ENCODE measurements at regions not wholly inside any gene's neighbourhood (a gene's known extent, or its start where the extent isn't known, plus 50 kb on each side); places are given as distances from the start of the nearest gene placed in this dataset.

DNA sequence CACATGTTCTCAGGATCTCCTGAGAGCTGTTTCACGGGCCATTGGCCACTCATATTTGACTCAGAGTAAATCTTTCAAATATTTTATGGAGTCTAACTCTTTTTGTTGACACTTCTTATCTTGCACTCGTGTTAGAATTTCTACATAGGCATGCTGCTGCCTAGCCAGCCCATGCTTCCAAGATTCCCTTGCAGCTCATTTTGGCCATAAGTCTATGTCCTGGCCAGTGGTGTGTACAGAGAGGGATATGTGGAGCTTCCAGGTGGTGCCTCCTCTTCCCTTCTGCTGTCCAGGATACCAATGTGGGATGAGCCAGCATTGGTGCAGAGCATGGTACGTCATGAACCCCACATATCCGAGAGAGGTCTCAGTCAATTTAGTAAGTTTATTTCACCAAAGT lies 522.6 kb downstream of the QKI start:
- DNase-seq = no peak

DNA sequence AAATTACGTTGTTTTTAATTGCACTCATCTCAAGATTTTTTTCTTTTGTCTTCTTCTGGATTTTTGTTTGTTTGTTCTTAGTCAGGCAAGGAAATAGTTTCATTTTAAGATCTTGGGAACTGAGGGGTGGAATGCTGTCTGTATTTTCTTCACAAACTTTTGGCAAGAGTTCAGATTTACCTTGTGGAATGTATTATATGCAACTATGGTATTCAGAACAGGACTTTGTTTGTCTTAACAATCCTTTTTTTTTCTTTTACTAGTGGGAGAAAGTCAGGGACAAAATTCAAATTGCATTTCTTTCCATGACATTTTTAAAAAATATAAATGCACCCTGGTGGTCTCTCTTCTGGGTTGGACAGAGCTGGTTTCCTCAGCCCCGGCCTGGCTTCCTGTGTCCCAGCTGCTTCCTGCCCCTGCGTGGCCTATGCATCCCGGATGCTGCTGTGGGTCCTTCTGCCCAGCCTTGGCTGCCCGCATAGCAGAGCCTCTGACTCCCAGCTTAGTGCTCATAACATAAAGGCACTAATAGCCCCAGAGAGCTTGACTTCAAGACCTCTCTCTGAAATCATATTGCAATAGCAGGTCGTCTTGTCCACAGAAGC lies 520.7 kb downstream of the QKI start:
- no peak for DNase-seq

DNA sequence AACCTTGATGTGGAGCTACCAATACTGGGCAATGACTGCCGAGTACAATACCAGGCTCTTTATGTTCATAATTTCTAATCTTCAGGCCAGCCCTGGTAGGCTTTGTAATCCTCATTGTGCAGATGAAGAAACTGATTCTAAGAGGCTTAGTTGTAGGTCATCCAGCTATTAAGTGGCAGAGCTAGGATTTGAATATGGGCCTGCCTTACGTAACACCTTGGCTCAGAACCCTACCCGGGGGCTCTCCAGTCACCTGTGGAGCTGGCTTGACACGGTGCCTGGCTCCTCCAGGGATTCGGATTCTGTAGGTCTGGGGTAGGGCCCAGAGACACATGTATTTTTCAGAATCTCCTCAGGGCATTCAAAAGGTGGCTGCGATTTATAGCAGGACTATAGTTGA lies 515.5 kb downstream of the QKI start:
- no peak for DNase-seq

DNA sequence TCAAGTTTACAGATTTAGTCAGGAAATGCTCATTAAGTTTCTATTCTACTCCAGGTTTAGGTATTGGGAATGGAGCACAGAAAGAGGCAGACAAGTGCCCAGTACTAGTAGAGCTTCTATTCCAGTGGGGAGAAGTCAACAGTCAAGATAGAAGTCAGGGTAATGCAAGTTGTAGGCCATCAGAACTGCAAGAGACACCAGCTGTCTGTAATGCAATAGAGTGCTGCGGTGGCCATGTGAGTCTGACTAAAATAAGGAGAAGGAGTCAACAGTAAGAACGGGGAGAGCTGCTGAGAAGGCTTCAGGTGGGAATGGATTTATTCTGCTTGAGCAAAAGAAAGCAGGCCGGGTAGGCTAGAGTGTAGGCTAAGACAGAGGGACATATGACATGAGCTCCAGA lies 515.0 kb downstream of the QKI start:
- DNase-seq = no peak

DNA sequence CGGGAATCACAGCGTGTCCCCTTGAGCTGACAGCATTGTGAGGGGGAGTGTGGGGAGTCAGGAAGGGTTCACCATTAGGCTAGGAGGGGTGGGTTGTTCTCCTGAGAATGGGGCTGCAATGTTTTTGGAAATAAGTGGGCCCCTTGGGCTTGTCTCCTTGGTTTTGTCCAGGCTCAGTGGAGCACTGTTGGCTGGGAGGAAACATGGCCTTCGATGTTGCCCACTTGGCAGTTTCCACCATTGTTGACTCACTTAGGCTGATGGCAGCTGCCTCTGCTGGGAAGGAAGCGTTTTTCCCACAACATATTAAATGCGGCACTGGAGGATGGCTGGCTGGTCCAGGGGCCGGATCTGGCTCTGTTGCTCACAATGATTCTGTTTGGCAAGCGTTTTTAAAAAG lies 512.1 kb downstream of the QKI start:
- DNase-seq = no peak

DNA sequence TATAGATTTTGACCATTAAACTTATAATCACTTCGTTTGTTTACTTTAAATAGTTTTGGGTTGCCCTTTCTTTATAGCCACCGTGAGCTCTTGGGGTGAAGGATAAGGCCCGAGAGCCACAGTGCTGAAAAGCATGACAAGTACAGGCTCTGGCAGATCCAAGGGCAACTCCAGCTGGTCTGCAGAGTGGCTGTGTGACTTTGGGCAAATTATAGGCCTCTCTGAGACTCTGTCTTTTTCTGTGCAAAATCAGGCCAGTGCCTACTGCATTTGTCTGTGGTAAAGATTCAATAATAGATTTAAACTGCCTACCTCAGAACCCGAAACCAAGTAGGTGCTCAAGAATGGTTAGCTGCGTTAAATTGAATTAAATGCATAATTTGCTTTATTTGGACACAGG lies 511.3 kb downstream of the QKI start:
- DNase-seq = no peak

DNA sequence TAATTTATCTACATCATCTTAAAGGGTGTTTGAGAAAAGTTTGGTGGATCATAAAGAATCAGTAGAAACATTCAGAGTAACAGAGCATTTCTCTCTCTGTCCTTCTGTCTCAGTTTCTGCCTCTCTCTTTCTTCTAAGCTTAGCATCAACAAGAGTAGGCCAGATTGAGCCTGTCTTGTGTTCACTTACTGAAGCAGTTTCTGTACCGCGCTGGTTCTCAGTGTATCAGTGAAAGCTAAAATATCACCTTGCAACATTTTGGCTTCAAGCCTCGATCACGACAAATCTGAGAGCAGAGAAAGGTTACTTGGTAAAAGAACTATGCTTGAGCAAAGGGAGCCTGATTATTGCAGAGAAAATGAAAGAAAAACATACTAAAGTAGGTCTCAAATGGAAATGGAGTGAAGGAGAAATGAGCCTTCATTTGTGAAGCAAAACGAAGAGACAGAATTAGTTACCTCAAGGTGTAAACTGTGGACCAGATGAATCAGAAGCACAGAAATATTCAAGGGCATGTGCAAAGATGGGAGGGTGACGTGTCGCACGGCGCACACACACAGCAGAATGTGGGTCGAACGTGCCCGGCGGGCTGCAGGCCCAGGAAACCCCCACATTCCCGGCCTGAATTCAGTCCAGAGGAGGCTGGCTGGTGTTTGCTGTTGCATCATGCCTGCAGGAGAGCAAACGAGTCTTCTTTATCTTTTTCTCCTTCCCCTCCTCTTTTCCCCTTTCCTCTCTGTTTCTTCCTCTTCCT lies 509.3 kb downstream of the QKI start:
- DNase-seq = no peak

DNA sequence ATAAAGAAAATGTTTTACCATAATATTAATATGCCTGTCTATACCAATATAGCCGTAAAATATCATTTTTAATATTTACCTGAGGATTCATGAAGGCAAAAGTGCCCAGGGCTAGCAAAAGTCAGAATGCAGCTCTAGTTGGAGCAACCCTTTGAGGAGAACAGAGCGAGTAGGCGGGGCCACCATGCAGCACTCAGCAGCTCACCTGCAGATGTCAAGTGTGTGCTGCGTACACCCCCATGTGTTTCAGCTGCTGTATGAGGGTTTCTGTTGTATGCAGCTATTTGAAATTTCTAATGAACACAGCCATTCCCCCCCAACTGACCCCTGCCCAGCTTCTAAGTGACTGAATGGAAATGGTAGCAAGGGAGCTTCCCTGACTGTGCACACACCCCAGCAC lies 508.0 kb downstream of the QKI start:
- DNase-seq = no peak

DNA sequence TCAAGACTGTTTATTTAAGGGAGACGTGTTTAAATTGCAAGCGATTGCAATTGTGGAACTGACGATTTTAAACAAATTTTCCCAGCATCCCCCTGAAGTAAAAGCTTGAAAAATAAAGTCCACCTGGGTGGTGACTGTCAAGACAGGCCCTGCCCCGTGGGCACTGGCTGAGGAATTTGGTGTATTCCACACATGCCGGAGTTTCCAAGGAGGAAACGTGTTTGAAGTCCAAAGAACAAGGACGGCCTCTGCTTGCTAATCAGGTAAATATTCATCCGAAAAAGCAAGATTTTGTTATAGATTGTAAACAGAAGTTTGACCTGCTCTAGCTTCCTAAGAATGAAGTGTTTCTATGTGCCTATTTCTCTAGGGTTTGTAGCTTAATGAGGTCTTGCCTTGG lies 505.1 kb downstream of the QKI start:
- DNase-seq = no peak

DNA sequence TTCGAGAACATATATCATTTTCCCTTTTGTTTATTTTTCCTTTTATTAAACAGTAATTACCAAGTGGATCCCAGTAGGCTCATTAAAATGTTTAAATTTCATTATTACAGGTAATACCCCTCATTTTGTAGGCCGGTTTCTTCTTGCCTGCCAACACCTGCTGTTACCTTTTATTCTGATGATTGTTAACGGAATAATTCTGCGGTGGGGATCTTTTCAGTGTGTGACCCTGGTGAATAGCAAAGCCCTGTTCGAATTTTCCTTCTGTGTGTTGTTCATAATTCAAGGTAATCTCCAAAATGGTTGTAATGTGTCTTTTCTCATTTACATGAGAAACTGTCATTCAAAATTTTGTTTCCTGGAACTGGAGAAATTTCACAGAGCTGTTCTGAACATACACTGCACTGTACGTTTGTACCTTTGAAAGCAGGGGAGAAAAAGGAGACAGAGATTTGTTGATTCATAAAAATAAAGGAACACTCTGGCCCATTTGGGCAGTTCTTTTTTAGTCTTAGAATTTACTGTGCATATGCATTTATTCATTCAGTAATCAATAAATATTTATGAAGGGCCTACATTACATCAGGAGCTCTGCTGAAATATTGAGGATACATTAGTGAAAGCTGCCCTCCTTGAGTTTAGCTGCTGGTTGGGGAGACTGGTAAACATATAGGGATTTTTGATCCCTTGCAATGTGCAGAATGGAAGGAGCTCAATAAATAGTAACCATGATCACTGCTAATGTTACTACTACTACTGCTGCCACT lies 502.0 kb downstream of the QKI start:
- no peak for DNase-seq

DNA sequence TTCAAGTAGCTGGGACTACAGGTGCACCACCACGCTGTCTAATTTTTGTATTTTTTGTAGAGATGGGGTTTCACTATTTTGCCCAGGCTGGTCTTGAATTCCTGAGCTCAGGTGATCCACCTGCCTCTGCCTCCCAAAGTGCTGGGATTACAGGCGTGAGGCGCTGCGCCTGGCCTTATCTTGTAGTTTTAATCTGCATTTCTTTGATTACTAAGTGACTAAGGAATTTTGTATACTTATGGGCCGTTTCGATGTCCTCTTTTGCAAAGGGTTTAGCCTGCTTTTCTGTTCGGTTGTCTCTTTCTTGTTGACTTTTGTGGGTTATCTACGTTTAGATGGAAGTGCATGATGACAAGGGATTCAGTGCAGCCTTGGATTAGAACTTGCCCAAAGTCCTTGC lies 500.6 kb downstream of the QKI start:
- DNase-seq = no peak

DNA sequence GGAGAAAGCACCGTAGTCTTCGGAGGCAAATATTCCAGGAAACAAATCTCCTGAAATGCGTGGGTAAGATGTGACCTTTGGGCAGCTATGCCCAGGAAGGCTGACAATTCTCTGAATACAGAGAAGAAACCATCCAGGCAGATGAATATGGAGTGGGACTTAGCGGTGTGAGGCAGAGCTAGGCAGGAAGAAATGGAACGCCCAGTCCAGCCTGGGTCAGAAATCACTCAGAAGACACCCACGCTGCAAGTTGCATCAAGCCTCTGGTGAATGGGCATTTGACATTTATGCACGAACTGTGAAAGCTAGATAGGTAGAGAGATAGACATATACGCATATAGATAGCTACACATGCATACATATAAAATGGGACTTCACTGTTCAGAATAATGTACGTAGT lies 498.5 kb downstream of the QKI start:
- DNase-seq = no peak

DNA sequence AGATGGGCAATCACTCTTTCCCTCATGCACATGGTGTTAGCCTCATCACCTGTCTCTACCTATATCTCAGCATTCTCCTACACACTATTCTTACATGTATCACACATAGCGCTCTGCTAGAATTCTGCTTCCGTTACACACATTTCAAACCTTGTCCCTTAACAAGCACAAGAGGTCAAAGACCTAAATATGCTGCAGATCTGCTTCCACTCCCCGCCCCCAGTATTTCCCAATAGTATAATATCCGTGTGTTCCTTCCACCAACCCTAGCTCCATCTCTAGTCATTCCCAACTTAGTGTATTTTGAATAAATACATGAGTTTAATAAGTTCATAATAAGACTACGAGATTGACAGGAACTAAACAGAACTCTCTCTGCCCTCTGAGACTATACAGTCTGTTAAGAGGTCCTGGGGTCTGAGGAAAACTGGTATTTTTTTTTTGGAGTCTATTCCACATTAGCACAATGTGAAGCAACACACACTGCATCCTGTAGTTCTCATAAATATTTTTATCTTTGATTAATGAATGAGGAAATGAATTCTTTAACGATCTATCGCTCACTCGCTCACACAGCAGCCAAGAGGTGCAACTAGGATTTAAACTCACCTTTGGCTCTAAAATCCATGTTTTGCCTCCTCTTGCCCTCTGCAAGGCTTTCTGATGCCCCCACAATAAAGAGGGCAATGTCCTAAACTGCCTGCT lies 491.6 kb downstream of the QKI start:
- DNase-seq = no peak

DNA sequence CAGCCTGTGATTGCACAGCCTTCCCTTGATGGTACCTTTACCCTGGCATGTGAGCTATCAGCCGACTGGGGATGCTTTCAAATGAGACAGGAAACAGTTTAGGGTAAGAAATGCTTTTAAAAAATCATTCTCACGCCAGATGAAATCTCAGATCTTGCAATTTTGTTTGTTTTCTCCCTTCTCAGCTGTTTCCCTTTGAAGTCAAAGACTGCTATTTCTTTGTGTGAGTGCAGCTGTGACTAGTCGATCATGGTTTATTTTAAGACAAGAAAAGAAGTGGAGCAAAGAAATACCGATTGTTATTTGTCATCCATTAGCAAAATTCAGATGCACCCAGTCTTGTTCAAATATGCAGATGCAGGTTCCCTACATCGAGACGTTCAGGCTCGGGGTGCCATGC lies 489.7 kb downstream of the QKI start:
- no peak for DNase-seq

DNA sequence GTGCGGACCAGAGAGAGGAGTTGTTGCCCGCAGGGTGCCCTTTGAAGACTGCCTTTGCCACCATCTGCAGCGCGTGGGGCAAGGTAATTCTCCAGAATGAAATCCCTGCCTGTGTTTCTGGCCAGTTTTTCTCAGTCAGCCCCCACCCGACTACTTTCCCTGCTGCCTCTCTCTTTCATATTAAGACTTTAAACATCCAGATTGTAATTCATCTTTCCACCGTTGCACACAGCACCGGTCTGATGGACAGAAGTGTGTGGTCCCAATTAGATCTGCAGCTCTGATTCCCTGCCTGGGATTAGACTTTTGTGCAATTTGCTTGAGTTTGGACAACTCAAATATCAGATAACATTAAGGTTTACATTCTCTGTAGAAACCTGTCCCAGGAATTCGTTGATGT lies 489.0 kb downstream of the QKI start:
- no peak for DNase-seq

DNA sequence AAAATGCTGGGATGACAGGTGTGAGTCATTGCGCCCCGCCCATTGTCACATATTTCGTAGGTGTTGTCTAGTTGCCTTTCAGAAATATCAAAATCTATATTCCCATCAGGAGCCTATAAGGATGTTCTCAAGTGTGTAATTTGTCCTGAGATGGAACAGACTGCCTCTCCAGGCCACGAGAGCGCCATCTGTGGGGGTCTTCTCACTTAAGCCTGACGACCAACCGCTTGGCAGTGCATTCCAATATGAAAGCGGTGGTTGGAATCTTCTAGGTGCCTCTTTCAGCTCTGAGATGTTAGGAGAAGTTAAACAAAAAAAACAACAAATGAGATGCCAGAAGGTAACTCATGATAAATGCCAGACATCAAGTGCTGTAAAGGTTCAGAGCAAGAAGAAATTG lies 488.5 kb downstream of the QKI start:
- DNase-seq = no peak

DNA sequence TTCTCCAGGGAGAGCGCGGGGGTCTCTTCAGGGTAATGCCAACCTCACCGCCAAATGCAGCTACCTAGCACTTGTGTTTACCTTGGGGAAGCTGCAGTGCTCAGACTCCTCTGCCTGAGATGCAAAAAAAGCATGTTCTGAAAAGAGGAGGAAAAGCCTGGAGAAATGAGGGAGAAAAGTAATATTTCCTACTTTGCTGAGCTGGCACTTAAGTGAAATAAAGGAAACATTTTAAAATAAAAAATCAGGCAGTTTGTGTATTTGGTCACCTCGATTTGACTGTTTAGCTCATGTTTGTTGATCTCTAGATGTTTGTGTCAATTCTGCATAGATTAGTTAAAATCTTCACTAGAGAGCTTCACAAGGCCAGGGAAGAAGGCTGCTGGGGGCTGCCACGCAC lies 487.2 kb downstream of the QKI start:
- DNase-seq = no peak

DNA sequence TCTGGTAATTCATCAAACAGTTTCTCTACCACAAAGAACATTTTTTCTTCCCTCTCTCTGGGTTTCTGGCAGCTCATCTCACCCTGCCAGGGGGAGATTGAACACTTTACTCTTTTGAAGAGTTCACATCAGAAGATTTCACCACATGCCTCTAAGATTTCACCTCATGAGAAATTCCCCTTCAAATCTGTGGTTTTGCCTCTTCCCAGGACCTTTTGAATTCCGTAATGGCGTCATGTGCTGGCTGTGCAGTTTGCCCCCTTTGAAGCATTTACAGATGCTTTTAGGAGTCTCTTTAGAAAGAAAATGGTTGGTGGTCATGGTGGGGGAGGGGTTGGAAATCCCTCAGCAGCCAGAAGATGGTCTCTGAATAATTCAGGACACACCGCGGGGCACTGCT lies 486.1 kb downstream of the QKI start:
- no peak for DNase-seq

DNA sequence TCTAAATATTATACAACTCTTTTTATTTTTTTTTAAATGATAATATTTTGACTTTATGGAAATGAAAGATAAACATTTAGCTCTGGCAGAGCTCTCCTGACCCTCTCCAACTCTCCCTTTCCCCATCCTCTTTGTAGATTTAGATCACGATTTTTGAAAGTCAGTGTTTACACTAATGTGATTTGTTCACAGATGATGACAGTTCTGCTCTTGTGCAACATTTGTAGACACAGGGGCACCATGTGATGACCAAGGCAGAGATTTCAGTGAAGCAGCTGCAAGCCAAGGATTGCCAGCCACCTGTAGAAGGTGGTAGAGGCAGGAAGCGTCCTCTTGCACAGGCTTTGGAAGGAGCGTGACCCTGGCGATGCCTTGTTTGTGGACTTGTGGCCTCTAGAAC lies 483.2 kb downstream of the QKI start:
- DNase-seq = no peak

DNA sequence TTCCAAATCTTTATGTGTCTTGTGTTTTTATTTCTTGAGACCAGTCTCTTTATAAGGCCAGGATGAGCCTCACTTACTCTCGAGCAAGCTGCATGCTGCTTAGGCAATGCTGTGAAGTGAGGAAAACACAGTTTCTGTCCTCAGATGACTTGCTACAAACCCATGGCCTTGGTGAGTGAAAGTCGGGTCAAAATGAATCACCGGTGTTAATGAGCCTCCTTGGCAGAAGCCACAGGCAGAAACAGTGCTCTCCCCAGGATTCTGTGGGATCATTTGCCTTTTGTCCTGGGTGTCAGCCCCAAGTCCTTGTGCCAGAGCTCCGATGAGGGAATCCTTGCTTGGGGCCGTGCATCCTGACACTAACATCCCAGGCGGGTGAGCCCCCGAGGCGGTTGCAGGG lies 482.5 kb downstream of the QKI start:
- DNase-seq = no peak

DNA sequence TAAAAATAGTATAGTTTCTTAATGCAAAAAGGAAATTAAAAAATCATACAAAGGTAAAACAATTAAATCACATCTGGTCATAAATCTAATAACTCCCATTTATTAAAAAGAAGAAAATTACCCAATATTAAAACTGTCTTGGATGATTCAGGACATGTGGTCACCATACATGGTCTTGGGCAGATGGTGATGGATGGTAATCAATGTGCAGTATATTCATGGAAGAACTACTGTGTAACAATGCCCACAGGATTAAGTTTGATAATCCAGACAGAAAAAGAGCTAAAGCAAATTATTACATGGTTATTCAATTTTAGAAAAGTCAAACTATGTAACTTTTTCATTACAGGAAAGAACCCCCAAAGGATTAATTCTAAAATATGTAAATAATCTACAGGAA lies 480.6 kb downstream of the QKI start:
- no peak for DNase-seq

DNA sequence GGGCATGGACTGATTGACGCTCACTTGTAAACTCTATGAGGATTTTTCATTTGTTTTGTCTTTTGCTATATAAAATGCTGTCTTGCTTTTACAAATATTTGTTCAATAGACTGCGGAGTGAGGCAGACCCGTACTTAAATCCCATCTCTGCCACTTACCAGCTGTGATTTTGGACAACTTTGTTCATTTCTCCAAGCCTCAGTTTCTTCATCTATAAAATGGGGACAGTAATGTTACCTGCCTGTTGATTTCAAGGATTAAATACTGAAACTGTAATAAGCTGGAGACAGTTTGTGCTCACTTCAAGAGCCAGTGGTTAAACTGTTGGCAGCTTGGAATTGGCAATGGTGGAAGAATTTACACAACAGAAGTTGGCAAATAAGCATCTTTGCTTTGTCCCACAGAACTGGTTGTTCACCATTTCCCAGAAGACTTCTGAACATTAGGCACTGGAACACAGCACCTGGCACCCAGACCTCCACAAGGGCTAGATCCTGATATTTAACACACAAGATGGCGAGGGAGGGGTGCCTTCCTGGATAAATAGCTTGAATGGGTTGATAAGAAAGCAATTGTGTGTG lies 479.2 kb downstream of the QKI start:
- DNase-seq = no peak

DNA sequence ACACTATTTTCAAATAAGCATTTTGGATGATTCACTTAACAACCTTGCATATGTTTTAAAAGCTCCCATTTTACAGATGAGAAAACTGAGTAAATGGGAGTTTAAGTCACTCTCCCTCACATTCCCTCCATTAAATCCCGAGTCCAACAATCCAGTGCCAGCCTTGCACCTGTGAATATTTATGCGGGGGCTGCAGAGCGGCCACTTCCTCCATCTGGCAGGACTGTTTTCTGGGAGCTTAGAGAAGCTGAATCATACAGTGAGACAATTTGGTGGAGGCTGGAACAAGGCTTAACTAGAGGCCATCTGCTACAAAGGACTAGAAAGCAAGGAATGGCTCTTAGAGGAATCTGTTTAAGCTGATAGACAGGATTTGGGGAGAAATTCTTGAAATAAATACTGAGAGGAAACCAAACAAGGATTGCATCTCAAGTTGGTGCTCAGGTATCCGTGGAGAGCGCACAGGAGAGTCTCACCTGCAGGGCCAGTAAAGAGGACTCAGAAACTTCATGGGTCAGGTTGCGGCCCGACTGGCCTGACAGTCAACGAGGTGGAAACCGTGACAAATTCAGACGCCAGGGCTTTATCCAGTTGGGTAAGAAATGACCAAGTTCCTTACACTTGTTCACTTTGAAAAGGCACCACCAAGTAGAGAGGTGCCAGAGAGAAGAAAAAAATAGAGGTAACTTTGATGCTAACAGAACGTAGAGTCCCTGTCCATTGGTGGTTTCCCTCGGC lies 478.5 kb downstream of the QKI start:
- DNase-seq = no peak
